ENCODE measurements at regions not wholly inside any gene's neighbourhood (a gene's known extent, or its start where the extent isn't known, plus 50 kb on each side); places are given as distances from the start of the nearest gene placed in this dataset.

DNA sequence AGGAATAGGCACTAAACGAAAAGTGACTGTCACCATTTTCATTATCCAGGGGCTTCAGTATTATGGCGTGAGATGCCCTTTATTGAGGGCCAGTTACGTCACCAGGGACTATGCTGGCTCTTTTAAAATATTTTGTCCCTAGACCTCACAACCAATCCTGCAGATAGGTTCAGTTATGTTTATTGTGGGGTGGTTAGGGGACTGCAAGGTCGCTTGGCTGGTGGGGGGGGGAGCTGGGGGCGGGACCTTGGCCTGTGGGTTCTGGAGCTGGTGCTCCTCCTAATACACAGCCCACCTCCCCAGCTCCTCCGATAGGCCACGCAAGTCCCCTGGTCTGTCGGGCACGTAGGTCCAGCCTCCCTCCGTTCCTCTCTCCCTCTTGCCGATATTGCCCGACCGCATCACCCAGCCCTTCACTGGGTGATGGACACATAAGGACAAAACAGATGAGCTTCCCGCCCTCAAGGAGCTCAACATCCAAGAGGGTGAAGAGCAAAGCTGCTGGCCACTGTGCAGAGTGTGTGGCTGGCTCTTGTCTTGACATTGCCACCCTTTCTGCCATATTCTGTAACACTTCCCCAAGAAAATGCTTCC lies 271.8 kb downstream of the MATN1 start:
- H3K27me3 Mint-ChIP-seq (ENCODE audit: low read depth), result peaks cover 7% of the 10 kb centered on the region
- H3K4me1 Mint-ChIP-seq (ENCODE audit: low read depth), result no peaks in the 10 kb centered on the region
- peaks cover 6% of the 10 kb centered on the region for H3K9me3 Mint-ChIP-seq (ENCODE audit: low read depth)
- no peak overlapping the region for H3K4me3 Mint-ChIP-seq (ENCODE audit: unreplicated experiment)
- no peaks in the 10 kb centered on the region for H3K36me3 Mint-ChIP-seq (ENCODE audit: low read depth)
- TF ChIP-seq, protein P1, sequence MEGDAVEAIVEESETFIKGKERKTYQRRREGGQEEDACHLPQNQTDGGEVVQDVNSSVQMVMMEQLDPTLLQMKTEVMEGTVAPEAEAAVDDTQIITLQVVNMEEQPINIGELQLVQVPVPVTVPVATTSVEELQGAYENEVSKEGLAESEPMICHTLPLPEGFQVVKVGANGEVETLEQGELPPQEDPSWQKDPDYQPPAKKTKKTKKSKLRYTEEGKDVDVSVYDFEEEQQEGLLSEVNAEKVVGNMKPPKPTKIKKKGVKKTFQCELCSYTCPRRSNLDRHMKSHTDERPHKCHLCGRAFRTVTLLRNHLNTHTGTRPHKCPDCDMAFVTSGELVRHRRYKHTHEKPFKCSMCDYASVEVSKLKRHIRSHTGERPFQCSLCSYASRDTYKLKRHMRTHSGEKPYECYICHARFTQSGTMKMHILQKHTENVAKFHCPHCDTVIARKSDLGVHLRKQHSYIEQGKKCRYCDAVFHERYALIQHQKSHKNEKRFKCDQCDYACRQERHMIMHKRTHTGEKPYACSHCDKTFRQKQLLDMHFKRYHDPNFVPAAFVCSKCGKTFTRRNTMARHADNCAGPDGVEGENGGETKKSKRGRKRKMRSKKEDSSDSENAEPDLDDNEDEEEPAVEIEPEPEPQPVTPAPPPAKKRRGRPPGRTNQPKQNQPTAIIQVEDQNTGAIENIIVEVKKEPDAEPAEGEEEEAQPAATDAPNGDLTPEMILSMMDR (IDR thresholded peaks at IDR 0.05), result no peak
- H3K27ac Mint-ChIP-seq (ENCODE audit: unreplicated experiment), result no peak overlapping the region
- no peak for DNase-seq (ENCODE audit: low spot score)

DNA sequence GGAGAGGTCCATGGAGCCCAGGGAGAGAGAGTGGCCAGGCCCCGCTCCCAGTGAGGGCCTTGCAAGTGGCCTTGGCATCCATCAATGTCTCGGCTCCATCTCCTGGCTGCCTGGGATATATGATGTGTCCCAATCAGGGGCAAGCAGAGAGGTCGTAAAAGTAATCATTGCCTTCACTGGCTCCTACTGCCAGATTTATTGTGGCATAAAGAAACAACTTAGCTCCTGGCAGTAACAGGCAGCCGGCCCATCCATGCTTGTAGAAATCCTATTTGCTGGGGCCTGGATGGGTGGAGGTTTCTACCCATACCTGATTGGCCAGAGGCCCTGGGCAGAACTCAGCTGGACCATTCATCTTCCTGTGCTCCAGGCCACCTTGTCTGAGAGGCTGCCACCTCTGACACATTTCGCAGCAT lies 272.6 kb downstream of the MATN1 start:
- H3K36me3 Mint-ChIP-seq (ENCODE audit: low read depth), result no peaks in the 10 kb centered on the region
- no peak overlapping the region for H3K4me3 Mint-ChIP-seq (ENCODE audit: unreplicated experiment)
- H3K27me3 Mint-ChIP-seq (ENCODE audit: low read depth), result peaks cover 2% of the 10 kb centered on the region
- TF ChIP-seq, protein P1 (IDR thresholded peaks at IDR 0.05), result no peak
- DNase-seq (ENCODE audit: low spot score), result no peak
- H3K4me1 Mint-ChIP-seq (ENCODE audit: low read depth), result no peaks in the 10 kb centered on the region
- no peak overlapping the region for H3K27ac Mint-ChIP-seq (ENCODE audit: unreplicated experiment)
- H3K9me3 Mint-ChIP-seq (ENCODE audit: low read depth), result peaks cover 6% of the 10 kb centered on the region

DNA sequence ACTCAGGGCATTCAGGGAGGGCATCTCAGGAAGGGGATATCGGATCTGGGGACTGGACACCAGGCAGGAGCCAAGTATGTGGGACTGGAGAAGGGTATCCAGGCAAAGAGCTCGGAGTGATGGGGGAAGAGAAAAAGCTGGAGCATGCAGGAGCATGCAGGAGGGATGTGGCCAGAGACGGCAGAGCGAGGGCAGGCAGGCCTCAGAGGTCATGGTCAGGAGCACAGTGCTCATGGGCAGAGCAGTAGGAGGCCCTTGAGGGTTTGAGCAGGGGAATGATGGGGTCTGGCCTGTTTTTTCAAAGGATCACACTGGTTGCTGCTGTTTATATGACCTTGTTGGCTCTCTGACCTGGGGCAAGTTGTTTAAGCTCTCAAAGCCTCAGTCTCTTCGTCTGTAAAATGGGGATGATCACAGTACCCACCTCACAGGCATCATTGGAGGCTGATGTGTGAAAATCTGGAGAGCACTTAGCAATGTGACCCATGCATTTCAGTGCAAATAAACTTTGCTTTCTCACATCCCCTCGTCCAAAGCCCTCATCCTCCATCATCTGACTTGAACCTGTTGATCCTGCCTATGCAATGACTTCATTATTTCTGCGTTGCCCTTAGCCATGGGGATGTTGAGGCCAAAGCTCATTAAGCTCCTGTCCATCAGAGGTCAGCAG lies 273.1 kb downstream of the MATN1 start:
- Mint-ChIP-seq H3K4me1 (ENCODE audit: low read depth) (no peaks in the 10 kb centered on the region), H3K9me3 (ENCODE audit: low read depth) (peaks cover 6% of the 10 kb centered on the region), H3K27me3 (ENCODE audit: low read depth) (peaks cover 2% of the 10 kb centered on the region), H3K36me3 (ENCODE audit: low read depth) (no peaks in the 10 kb centered on the region), H3K4me3 (ENCODE audit: unreplicated experiment) (no peak overlapping the region), H3K27ac (ENCODE audit: unreplicated experiment) (no peak overlapping the region)
- TF ChIP-seq, protein P1 (IDR thresholded peaks at IDR 0.05), result no peak
- DNase-seq (ENCODE audit: low spot score), result no peak

DNA sequence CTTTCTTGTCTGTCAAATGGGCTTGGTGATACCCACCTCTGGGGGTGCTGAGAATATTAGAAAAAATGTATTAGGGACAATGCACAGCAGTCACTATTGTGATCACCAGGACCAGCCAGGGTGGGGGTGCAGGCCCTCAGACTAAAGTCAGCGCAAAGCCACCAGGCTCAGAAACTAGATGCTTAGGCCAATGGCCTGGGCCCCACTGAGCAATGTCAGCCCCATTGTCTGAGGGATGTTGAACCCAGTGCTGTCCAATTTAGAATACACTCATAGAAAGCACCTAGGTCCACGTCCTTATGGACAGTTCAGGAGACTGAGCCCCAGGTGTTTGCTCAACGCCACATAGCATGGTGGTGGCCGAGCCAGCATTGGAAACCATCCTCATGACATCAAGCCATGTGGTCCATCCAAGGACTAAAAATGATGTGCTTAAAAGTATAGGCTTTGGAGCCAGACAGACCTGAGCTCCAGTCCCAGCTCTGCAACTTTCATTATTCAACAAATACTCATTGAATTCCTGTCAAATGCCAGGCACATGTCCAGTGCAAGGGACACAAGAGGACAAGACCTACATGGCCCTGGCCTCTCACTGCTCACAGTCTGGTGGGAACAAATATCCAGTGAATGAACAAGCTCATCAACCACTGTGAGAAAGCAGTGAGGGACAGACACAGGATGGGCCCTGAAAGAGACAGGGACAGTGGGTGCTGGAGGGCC lies 273.8 kb downstream of the MATN1 start:
- H3K27me3 Mint-ChIP-seq (ENCODE audit: low read depth), result peaks cover 2% of the 10 kb centered on the region
- DNase-seq (ENCODE audit: low spot score), result no peak
- no peak overlapping the region for H3K27ac Mint-ChIP-seq (ENCODE audit: unreplicated experiment)
- no peak overlapping the region for H3K4me3 Mint-ChIP-seq (ENCODE audit: unreplicated experiment)
- no peaks in the 10 kb centered on the region for H3K4me1 Mint-ChIP-seq (ENCODE audit: low read depth)
- no peaks in the 10 kb centered on the region for H3K36me3 Mint-ChIP-seq (ENCODE audit: low read depth)
- H3K9me3 Mint-ChIP-seq (ENCODE audit: low read depth), result peaks cover 6% of the 10 kb centered on the region
- TF ChIP-seq, protein P1 (IDR thresholded peaks at IDR 0.05), result no peak

DNA sequence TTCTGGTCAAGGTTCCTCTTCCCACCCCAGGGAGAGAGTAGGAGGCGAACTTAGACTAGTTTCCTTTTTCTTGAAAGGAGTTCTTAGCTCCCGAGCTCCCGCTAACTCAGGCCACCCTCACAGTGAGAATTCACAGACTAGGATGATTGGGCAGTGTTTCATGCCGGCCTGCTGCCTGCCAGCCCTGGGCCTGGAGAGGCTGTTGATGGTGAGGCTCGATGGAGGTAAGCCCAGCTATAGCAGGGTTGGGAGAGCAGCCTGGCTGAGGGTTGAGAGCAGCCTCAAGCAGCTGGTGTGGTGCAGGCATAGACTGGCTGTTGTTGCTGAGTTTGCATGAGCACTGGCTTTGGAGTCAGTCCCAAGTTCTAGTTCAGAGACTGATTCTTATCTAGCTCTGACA lies 274.4 kb downstream of the MATN1 start:
- H3K9me3 Mint-ChIP-seq (ENCODE audit: low read depth), result peaks cover 12% of the 10 kb centered on the region
- H3K27me3 Mint-ChIP-seq (ENCODE audit: low read depth), result peaks cover 2% of the 10 kb centered on the region
- no peaks in the 10 kb centered on the region for H3K36me3 Mint-ChIP-seq (ENCODE audit: low read depth)
- H3K4me3 Mint-ChIP-seq (ENCODE audit: unreplicated experiment), result no peak overlapping the region
- H3K27ac Mint-ChIP-seq (ENCODE audit: unreplicated experiment), result no peak overlapping the region
- no peaks in the 10 kb centered on the region for H3K4me1 Mint-ChIP-seq (ENCODE audit: low read depth)
- TF ChIP-seq, protein P1 (IDR thresholded peaks at IDR 0.05), result no peak
- DNase-seq (ENCODE audit: low spot score), result no peak
